Uterus (tissue), 3 donors: ENCODE measurements at regions not wholly inside any gene's neighbourhood (a gene's known extent, or its start where the extent isn't known, plus 50 kb on each side); places are given as distances from the start of the nearest gene placed in this dataset.

Experiments
- DNase-seq, 2 donors: peaks; one replicate each; pipeline ENCODE4 v3.0.0-alpha.2; 2019 to 2020
- H3K27ac ChIP-seq, 2 donors: fragments of 200-600 bp; sonication (generic); 1 replicate in 1 of 2; 2 replicates in 1 of 2; pipeline ENCODE4 v1.5.1; 2016 to 2018
- H3K27me3 ChIP-seq, 2 donors: fragments of 200-600 bp; sonication (generic); one replicate each; pipeline ENCODE4 v1.5.1; 2018 to 2019; ENCODE audit warnings: control low read depth in 1 of 2
- H3K36me3 ChIP-seq, 2 donors: fragments of 200-600 bp; sonication (generic); one replicate each; pipeline ENCODE4 v1.5.1; 2019; ENCODE audit warnings: control low read depth in 1 of 2
- H3K4me1 ChIP-seq, 2 donors: fragments of 200-600 bp; sonication (generic); one replicate each; pipeline ENCODE4 v1.5.1; 2018 to 2019; ENCODE audit warnings: control low read depth in 1 of 2
- H3K4me3 ChIP-seq, 2 donors: fragments of 200-600 bp; sonication (generic); 1 replicate in 1 of 2; 2 replicates in 1 of 2; pipeline ENCODE4 v1.5.1; 2018 to 2019; ENCODE audit warnings: mild to moderate bottlenecking in 1 of 2
- H3K9me3 ChIP-seq, 2 donors: fragments of 200-600 bp; sonication (generic); one replicate each; pipeline ENCODE4 v1.5.1; 2019; ENCODE audit warnings: control low read depth in 1 of 2
- CTCF ChIP-seq, 4 experiments: fragments of 200-600 bp in 2 of 4; fragments of 450-650 bp in 2 of 4; sonication (generic) in 2 of 4; IDR thresholded peaks; one replicate each; pipeline ENCODE4 v1.5.1; 2016 to 2019; ENCODE audit warnings: antibody characterized with exemption in 4 of 4, mild to moderate bottlenecking in 2 of 4, moderate library complexity in 1 of 4
- POLR2A ChIP-seq, 2 donors: fragments of 450-650 bp; IDR thresholded peaks; one replicate each; pipeline ENCODE4 v1.6.1; 2016; ENCODE audit warnings: antibody characterized with exemption in 2 of 2, mild to moderate bottlenecking in 1 of 2, moderate library complexity in 1 of 2
- intact Hi-C: fragments of 100-400 bp; cut with DNase I; formaldehyde crosslinking; loops from one replicate; pipeline ENCODE4 v1.15.1; 2023; ENCODE audit warnings: low total_unique reads
- donor health status: DM: yes; HTN: yes; CAD: no.

GRCh38 chr22:27523711-27524110, 277.8 kb downstream of the MN1 start:
- Histone ChIP-seq H3K36me3 (no peaks in the 10 kb centered on the region), H3K4me1 (no peaks in the 10 kb centered on the region), H3K27me3 (no peaks in the 10 kb centered on the region), H3K27ac (no peak overlapping the region), H3K4me3 (no peak overlapping the region), H3K9me3 (no peaks in the 10 kb centered on the region)
- intact Hi-C loops, result no loop called here
- TF ChIP-seq CTCF (IDR thresholded peaks at IDR 0.05), result no peak
- no peak for TF ChIP-seq POLR2A (IDR thresholded peaks at IDR 0.05)
- no peak for DNase-seq

DNA sequence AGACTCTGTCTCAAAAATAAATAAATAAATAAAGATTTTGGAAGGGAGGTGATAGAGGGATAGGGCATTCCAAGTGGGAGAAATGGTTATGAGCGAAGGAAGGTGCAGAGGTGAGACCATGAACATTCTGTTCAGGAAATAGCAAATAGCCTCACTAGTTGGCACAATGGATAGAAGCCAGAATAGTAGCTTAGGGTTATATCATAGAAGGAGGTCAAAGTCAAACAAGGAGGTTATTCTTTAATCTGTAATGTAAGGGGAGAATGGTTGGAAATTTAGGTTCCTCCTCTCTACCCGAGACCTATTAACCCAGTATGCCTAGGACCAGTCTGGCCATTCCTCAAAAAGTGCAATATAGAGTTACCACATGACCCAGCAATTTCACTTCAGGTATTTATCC, 275.8 kb downstream of the MN1 start:
- intact Hi-C loops, result no loop called here
- no peaks in the 10 kb centered on the region for H3K27me3 ChIP-seq
- H3K36me3 ChIP-seq, result no peaks in the 10 kb centered on the region
- no peak for TF ChIP-seq POLR2A (IDR thresholded peaks at IDR 0.05)
- TF ChIP-seq CTCF (IDR thresholded peaks at IDR 0.05), result no peak
- no peaks in the 10 kb centered on the region for H3K9me3 ChIP-seq
- no peak for DNase-seq
- H3K27ac ChIP-seq, result no peak overlapping the region
- H3K4me3 ChIP-seq, result no peak overlapping the region
- no peaks in the 10 kb centered on the region for H3K4me1 ChIP-seq

- intact Hi-C loops, result no loop called here
- no peaks in the 10 kb centered on the region for H3K4me1 ChIP-seq
- H3K4me3 ChIP-seq, result no peak overlapping the region
- TF ChIP-seq CTCF (IDR thresholded peaks at IDR 0.05) (no peak), POLR2A (IDR thresholded peaks at IDR 0.05) (no peak)
- no peak for DNase-seq
- H3K27me3 ChIP-seq, result no peaks in the 10 kb centered on the region
- no peaks in the 10 kb centered on the region for H3K36me3 ChIP-seq
- H3K9me3 ChIP-seq, result no peaks in the 10 kb centered on the region
- no peak overlapping the region for H3K27ac ChIP-seq
These were observed 274.7 kb downstream of the MN1 start for GRCh38 chr22:27526901-27527300.

GRCh38 chr22:27531782-27532530, 269.6 kb downstream of the MN1 start:
- H3K9me3 ChIP-seq, result no peaks in the 10 kb centered on the region
- no peaks in the 10 kb centered on the region for H3K36me3 ChIP-seq
- no peak overlapping the region for H3K4me3 ChIP-seq
- no peak overlapping the region for H3K27ac ChIP-seq
- no peak for TF ChIP-seq POLR2A (IDR thresholded peaks at IDR 0.05)
- TF ChIP-seq CTCF (IDR thresholded peaks at IDR 0.05), result no peak
- no peak for DNase-seq
- intact Hi-C loops, result no loop called here
- H3K27me3 ChIP-seq, result no peaks in the 10 kb centered on the region
- no peaks in the 10 kb centered on the region for H3K4me1 ChIP-seq

- H3K9me3 ChIP-seq, result no peaks in the 10 kb centered on the region
- no peak for TF ChIP-seq CTCF (IDR thresholded peaks at IDR 0.05)
- TF ChIP-seq POLR2A (IDR thresholded peaks at IDR 0.05), result no peak
- H3K27ac ChIP-seq, result no peak overlapping the region
- no peaks in the 10 kb centered on the region for H3K36me3 ChIP-seq
- H3K4me1 ChIP-seq, result no peaks in the 10 kb centered on the region
- no peak overlapping the region for H3K4me3 ChIP-seq
- H3K27me3 ChIP-seq, result no peaks in the 10 kb centered on the region
- no peak for DNase-seq
- intact Hi-C loops, result no loop called here
These were observed 268.3 kb downstream of the MN1 start for GRCh38 chr22:27533105-27533745.
